Neural crest cell (in vitro differentiated cells): ENCODE measurements at regions not wholly inside any gene's neighbourhood (a gene's known extent, or its start where the extent isn't known, plus 50 kb on each side); places are given as distances from the start of the nearest gene placed in this dataset.

Experiments
- DNase-seq: peaks from one replicate; pipeline ENCODE4 v3.0.0; 2021; ENCODE audit warnings: low read depth, mixed read lengths, low spot score
- H3K27ac Mint-ChIP-seq: one replicate; pipeline ENCODE4 v1.8.0; 2021; ENCODE audit warnings: mild to moderate bottlenecking, mixed read lengths; ENCODE audit not compliant: unreplicated experiment
- H3K27me3 Mint-ChIP-seq: 2 replicates; pipeline ENCODE4 v1.8.0; 2021; ENCODE audit warnings: low read depth, mild to moderate bottlenecking, mixed read lengths
- H3K36me3 Mint-ChIP-seq: 2 replicates; pipeline ENCODE4 v1.8.0; 2021; ENCODE audit warnings: low read depth, mild to moderate bottlenecking, mixed read lengths
- H3K4me1 Mint-ChIP-seq: 2 replicates; pipeline ENCODE4 v1.8.0; 2021; ENCODE audit warnings: mixed read lengths
- H3K4me3 Mint-ChIP-seq: one replicate; pipeline ENCODE4 v1.8.0; 2021; ENCODE audit warnings: mild to moderate bottlenecking, mixed read lengths
- H3K9me3 Mint-ChIP-seq: 2 replicates; pipeline ENCODE4 v1.8.0; 2021; ENCODE audit warnings: mixed read lengths
- TF ChIP-seq, protein P1 (sequence below): fragments of 200-600 bp; sonication (generic); conservative IDR thresholded peaks from 2 replicates; pipeline ENCODE4 v1.5.0; 2021; ENCODE audit warnings: antibody characterized with exemption, mild to moderate bottlenecking

DNA sequence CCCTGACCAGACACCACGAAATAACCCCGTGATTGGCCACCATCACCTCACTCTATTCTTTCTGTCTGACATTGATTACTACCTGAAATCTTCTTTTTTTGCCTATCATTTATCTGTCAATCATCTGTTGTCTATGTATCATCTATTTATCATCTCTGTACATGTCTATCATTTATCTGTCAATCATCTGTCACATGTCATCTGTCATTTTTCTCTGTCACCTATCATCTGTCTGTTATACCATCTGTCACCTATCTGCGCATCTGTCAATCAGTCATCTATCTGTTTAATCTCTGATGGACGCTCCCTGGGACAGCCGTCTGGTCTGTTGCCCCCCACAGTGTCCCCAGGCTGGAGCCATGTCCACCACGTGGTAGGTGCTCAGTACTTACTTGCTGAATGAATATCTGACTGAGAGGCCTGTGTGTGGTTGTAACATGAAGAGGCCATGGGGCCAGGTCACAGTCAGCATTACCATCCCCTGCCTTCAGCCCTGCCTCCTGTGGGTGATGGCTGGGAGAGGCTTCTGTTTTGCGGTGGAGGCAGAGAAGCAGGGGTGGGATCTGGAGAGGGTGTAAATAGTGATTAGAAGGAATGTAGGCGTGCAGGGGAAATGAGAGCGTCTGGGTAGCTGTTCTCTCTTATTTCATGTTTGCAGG, 302.7 kb downstream of the QKI start:
- TF ChIP-seq, protein P1, sequence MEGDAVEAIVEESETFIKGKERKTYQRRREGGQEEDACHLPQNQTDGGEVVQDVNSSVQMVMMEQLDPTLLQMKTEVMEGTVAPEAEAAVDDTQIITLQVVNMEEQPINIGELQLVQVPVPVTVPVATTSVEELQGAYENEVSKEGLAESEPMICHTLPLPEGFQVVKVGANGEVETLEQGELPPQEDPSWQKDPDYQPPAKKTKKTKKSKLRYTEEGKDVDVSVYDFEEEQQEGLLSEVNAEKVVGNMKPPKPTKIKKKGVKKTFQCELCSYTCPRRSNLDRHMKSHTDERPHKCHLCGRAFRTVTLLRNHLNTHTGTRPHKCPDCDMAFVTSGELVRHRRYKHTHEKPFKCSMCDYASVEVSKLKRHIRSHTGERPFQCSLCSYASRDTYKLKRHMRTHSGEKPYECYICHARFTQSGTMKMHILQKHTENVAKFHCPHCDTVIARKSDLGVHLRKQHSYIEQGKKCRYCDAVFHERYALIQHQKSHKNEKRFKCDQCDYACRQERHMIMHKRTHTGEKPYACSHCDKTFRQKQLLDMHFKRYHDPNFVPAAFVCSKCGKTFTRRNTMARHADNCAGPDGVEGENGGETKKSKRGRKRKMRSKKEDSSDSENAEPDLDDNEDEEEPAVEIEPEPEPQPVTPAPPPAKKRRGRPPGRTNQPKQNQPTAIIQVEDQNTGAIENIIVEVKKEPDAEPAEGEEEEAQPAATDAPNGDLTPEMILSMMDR, result no peak
- Mint-ChIP-seq H3K36me3 (peaks cover 5% of the 10 kb centered on the region), H3K9me3 (peaks cover 7% of the 10 kb centered on the region), H3K4me3 (no peak overlapping the region), H3K27me3 (no peaks in the 10 kb centered on the region), H3K27ac (no peak overlapping the region), H3K4me1 (peaks cover 27% of the 10 kb centered on the region)
- no peak for DNase-seq

DNA sequence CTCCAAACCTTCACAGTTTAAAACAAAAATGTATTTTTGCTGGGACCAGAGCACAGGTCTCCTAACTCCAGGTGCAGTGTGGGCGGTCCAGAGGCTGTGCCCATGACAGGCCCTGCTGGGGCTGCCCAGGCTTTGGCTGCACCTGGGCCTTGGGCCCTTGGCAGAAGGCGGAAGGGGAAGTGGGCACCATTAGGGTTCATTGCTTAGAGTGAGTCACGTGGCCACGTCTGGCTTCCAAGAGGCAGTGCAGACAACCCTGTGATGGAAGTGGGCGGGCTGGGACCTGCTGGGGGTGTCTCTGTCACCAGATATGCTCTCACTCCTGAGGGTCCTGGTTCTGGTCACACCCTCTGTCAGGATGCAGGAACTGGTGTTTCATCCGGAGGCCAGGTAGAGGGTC, 302.2 kb downstream of the QKI start:
- H3K36me3 Mint-ChIP-seq, result peaks cover 5% of the 10 kb centered on the region
- TF ChIP-seq, protein P1, result no peak
- no peaks in the 10 kb centered on the region for H3K27me3 Mint-ChIP-seq
- no peak for DNase-seq
- H3K9me3 Mint-ChIP-seq, result peaks cover 7% of the 10 kb centered on the region
- H3K27ac Mint-ChIP-seq, result no peak overlapping the region
- no peak overlapping the region for H3K4me3 Mint-ChIP-seq
- H3K4me1 Mint-ChIP-seq, result peaks cover 21% of the 10 kb centered on the region

DNA sequence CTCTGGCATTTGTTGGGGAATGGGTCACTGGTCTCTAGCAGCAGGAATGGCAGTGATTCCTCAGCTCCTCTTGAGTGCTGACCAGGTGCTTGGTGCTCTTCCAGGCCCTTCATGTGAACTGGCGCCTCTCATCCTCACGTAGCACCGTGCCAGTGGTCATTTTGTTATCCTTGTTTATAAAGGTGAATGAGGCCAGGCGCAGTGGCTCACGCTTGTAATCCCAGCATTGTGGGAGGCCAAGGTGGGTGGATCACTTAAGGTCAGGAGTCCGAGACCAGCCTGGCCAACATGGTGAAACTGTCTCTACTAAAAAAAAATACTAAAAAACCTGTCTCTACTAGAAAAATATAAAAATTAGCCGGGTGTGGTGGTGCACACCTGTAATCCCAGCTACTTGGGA, 301.3 kb downstream of the QKI start:
- Mint-ChIP-seq H3K36me3 (peaks cover 5% of the 10 kb centered on the region), H3K27ac (no peak overlapping the region), H3K27me3 (no peaks in the 10 kb centered on the region), H3K4me3 (no peak overlapping the region), H3K4me1 (peaks cover 21% of the 10 kb centered on the region), H3K9me3 (peaks cover 7% of the 10 kb centered on the region)
- no peak for DNase-seq
- TF ChIP-seq, protein P1, result no peak

DNA sequence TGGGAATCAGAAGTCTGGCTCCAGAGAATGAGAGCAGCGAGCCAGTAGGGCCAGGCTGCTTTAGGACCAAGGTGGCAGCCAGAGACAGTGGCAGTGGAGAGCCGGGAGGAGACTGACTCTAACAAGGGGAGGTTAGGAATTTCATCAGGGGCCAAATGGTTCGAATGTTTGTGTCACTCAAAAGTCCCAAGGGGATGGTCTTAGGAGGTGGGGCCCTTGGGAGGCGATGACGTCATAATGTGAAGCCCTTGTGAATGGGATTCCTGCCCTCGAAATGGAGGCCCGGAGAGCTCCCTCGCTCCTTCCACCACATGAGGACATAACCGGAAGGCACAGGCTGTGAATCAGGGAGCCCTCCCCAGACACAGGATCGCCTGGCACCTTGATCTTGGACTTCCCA, 299.7 kb downstream of the QKI start:
- H3K27ac Mint-ChIP-seq, result peak overlapping the region; percentile 84
- peaks cover 5% of the 10 kb centered on the region for H3K36me3 Mint-ChIP-seq
- no peaks in the 10 kb centered on the region for H3K27me3 Mint-ChIP-seq
- peaks cover 16% of the 10 kb centered on the region for H3K4me1 Mint-ChIP-seq
- H3K9me3 Mint-ChIP-seq, result peaks cover 7% of the 10 kb centered on the region
- H3K4me3 Mint-ChIP-seq, result no peak overlapping the region
- DNase-seq, result no peak
- TF ChIP-seq, protein P1, result no peak

DNA sequence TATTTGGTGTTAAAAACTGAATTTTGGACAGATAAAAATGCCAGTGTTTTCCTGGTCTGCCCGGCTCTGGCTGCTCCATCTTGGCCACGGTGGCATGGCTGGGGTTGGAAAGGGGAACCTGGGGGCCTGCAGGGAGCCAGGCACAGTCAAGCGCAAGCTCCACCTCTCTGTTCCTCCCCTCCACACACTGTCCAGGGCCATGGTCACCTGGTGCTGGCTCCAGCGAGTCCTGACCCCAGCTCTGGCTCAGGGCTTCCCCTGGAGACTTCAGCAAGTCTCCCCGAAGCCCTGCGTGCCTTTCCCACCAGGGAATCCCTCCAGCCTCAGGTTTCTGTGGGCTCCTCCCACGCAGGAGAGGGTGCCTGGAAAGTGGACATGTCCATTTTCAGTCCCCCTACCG, 298.5 kb downstream of the QKI start:
- Mint-ChIP-seq H3K4me1 (peaks cover 7% of the 10 kb centered on the region), H3K4me3 (no peak overlapping the region), H3K36me3 (peaks cover 4% of the 10 kb centered on the region), H3K9me3 (peaks cover 6% of the 10 kb centered on the region), H3K27me3 (no peaks in the 10 kb centered on the region), H3K27ac (no peak overlapping the region)
- TF ChIP-seq, protein P1, result no peak
- no peak for DNase-seq
